HUDEP-2 (cell line): ENCODE measurements at regions not wholly inside any gene's neighbourhood (a gene's known extent, or its start where the extent isn't known, plus 50 kb on each side); places are given as distances from the start of the nearest gene placed in this dataset.
A peak's percentile ranks its signal among the peaks of the same experiment; 100 is the strongest.

ENCODE experiments used
- DNase-seq, 76 experiments: peaks; one replicate each; lab custom pipeline; 2025; ENCODE audit not compliant: unreplicated experiment in 76 of 76; lab: John Stamatoyannopoulos, UW

DNA sequence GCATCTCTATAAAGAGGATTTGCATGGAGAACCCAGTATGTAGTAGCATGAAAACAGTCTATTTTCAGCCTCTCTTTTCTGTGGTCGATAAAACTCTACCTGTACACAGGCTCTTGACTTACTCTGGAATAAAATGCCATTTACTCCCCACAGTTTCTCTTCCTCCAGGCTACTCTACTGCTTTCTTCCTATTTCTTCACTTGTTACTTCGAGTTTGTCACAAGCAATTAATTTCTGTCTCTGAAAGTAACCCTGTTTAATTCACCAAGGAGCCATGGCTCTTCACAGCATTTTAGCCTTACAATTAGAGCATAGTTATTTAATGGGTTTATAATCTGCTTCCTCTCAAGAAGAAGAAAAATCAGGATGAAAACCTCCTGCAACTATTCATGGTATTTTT lies 472.9 kb upstream of the PRKX start:
- DNase-seq: no peak

DNA sequence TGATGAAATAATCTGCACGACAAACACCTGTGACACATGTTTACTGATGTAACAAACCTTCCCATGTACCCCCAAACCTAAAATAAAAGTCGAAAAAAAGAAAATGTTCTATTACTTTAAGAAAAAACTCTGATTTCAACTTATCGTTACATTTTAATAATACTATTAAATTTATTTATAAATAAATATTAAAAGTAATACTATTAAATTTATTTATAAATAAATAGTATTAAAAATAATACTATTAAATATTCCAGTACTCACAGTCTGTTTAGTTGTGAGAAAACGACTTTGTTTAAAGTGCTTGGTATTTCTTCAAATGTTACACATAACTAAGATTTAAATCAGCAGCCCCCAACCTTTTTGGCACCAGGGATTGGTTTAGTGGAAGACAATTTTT lies 471.6 kb upstream of the PRKX start:
- DNase-seq: no peak

DNA sequence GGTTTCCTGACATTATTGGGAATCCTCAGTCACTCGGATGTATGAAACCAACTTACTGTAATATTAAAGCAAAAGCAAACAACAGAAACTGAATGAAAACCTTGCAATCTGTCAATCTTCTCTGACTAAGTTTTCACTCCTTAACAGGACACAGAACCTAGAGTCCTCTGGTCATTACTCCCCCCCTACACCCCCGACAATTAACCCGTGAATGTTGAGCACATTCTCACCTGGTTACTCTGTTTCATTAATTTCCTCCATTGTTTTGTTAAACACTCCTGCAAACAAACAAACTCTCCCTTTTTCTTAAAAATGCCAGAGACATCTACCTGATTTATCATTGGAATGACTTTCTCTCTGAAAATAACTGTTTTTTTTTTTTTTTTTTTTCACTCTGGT lies 469.0 kb upstream of the PRKX start:
- no peak for DNase-seq

DNA sequence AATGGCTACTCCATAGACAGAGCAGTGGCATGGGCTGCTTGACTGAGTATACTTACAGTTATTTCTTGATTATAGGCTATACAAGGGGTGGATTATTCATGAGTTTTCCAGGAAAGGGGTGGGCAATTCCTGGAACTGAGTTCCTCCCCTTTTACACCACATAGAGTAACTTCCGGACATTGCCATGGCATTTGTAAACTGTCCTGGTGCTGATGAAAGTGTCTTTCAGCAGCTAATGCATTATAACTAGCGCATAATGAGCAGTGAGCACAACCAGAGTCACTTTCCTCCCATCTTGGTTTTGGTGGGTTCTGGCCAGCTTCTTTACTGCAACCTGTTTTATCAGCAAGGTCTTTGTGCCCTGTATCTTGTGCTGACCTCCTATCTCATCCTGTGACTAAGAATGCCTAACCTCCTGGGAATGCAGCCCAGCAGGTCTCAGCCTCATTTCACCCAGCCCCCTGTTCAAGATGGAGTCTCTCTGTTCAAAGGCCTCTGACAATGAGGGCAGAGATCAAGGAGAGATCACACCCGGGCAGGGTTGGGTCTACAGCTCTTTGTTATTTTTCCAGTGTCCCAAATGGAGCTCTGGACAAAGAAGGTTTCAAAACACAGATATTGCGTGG lies 468.4 kb upstream of the PRKX start:
- no peak for DNase-seq

DNA sequence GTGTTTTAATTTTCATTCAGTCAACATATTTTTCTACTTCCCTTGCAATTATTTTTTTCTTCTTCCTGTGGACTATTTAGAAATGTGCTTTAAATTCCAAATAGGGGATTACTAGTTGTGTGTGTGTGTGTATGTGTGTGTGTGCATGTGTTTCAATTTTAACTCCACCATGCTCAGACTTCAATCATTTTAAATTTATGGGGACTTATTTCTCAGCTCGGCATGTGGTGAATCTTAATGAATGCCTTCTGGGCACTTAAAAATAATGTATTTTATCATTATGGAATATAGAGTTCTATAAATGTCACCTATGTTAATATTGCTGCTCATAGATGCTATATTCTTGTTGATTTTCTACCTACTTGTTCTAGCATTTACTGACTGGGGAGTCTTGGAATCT lies 465.6 kb upstream of the PRKX start:
- no peak for DNase-seq

DNA sequence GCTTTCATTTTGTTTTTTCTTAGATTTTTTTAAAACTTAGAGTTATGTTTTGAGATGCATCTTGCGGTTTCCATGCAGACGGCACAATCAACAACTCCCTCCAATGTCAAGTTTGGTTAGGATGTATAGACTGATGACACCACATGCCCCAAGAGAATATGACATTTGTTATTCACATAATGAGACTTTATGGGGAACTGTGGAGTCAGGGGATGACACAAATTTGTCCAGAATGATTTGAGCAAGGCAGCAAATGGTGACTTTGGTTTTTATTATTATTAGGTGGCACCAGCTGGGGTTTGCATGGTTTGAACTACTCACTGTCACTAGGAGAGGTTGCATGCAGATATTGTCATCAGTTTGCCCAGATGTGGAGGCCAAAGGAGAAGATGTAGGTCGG lies 461.8 kb upstream of the PRKX start:
- DNase-seq: no peak

DNA sequence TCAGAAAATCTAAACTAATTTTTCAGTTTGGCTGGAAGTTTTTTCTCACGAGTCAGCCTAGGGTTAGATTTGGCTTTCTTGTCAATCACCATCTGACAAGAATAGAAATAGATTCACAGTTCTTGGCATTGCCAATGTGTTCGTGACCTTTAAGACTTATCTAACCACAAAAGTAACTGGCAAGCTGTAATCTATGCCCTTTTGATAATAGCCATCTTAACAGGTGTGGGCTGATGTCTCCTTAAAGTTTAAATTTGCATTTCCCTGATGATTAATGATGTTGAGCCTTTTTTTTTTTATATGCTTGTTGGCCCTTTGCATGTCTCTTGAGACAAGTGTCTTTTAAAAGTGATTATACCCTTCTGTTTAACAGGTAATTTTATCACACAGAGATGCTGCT lies 460.3 kb upstream of the PRKX start:
- peak in 1 of 76 experiments; percentile 0 for DNase-seq

DNA sequence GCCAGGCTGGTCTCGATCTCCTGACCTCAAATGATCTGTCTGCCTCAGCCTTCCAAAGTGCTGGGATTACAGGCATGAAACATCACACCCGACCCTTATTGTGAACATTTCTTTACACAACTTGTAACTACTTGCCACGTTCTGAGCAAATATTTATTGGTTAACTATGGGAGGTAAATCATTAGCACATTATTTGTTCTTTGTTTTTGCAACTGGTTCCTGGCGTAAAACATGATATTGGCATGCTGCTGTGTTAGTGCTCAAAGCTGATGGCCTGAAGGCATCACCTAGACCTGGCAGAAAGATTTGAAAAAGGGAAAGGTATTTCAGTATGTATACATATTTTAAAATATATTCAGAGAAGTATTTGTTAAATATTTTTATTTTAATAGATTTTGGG lies 438.3 kb upstream of the PRKX start:
- no peak for DNase-seq

DNA sequence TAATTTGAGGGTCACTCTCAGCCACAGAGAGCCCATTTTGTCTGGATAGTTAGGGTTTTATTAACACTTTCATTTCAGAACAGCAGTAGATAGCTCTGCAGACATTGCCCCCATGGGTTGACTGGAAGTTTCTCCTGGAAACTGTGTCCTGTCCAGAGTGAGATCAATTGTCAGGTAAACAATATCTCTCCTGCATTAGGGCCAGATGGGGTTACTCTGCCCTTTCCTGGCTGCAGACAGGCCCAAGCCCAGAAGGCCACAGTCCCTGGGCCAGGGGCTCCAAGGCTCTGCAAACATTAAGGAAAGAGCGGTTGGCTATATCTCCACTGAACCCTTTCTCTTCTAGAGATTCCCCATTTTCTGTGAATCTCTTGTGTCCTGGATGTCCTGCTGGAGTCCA lies 436.8 kb upstream of the PRKX start:
- no peak for DNase-seq

DNA sequence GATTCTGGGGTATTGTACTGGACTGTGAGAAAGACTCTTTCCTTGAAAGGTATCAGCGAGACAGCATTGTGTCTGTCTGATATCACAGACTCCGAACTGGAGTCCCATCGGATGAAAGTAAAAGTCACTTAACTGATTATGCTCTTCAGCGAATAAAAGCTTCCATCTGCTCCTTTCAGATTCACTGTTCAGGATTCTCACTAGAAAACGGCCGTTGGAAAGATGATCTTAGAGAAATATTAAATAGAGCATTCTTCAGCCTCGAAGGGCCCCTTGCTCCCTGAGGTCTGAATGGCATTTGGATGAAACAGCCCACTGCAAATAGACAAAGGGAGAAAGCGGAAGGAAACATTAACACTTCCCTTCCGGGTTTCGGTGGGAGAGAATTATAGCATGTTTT lies 416.2 kb upstream of the PRKX start:
- DNase-seq: no peak

DNA sequence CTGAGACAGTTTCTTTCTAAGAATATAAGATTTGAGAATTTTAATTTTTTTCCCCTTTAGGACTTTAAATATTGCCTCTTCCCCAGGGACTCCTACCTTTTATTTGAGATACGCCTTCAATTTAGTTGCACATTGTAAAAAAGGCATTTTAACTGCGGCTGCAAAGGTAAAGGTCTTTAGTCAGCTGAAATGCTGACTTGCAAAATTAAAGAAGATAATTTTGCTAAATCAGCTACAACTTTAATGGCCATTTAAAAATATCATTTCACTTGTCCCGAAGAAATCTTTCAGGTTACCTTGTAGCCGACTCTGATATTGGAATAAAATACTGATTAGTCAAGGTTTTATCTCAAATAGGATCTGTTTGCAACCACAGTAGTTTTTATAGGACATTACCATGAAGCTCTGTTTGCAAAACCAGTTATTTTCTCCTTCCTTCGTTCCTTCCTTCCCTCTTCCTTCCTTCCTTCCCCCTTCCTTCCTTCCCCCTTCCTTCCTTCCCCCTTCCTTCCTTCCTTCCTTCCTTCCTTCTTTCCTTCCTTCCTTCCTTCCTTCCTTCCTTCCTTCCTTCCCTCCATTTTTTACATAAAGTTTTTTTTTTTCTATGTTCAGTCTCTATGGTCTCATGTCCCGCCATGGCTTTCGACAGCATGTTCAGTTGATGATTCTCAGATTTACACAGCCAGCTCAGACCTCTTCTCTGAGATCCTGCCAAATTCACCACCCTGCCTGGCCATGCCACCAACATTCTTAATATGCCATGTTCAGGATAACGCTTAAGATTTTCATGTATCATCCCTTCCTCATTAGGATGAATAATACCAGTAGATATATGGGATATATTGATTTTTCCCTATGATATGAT lies 405.4 kb upstream of the PRKX start:
- no peak for DNase-seq

DNA sequence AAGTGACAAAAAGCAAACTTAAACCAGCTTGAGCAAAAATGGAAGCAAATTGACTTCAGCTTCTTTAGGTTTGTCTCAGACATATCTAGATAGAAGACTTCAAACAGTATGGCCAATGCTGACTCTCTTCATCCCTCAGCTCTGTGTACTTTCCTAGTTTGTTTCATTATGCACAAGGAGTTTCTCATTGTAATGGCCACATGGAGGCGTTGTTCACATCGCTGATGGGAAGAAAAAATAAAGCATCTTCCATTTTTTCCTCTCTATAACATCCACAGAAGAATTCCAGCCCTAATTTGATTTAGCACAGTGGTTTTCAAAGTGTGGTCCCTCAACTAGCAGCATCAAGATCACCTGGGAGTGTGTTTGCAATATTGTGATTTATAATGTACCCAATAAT lies 397.5 kb upstream of the PRKX start:
- DNase-seq: no peak

DNA sequence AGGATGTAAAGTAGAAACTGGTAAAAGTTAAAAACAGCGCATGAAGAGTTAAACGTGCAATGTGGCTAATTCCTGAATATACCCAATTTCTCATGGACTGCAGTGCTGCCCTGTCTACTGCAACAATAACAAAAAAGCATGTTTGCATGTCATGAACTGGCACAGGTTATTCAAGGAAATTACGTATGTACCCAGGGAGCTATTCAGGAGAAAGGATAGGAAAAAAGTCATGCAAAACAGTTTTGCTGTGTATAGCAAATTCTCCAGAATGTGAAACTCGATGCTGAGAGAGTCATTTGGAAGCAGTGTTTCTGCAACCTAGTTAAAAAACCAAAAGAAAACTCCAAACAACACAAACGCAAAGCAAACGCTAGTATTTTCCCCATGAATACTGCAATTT lies 381.5 kb upstream of the PRKX start:
- no peak for DNase-seq

DNA sequence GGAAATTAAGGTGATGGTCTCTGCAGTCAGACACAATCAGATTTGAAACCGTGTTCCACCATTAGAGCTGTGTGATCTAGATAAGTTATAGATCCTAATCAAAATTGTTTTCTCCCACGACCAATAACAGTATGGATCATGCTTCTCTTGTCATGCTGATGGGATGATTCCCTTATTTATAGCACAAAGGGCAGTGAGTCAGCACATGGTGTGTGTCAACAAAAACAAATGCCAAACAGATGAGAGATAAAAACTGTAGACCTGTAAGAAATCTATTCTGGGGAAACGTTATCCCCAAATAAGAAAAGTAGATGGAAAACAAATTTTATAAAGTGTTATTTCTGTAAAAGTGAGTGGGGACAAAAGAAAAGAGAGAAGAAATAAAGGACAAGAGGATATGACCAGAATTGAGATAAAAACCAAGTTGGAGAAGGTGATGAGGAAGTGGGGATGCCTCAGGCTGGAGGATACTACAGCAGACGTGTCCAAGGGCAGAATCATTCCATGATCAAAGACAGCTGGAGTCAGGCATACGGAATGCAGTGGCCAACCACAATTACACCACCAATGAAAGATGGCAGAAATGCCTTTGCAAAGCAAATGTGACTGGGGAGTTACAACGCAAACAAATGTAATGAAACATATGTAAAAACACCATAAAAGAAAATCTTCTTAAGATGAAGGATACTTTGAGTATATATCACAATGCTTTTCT lies 377.8 kb upstream of the PRKX start:
- no peak for DNase-seq

DNA sequence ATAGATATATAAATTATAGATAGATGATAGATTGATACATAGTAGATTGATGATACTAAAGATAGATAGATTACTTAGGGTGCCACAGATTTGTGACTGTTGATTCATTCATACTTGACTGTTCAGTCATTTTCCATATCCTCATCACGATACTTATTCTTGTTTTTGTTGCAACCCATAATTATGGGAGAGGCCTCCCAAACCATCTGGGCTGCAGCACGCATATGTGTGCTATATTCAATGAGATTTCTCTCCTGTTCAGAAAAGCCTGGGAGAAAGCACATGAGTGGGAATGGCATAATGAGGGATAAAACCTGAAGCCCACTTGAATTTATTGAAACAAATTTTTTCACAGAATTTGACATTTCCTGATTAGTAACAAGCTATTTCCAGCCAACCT lies 346.4 kb upstream of the PRKX start:
- DNase-seq: no peak

DNA sequence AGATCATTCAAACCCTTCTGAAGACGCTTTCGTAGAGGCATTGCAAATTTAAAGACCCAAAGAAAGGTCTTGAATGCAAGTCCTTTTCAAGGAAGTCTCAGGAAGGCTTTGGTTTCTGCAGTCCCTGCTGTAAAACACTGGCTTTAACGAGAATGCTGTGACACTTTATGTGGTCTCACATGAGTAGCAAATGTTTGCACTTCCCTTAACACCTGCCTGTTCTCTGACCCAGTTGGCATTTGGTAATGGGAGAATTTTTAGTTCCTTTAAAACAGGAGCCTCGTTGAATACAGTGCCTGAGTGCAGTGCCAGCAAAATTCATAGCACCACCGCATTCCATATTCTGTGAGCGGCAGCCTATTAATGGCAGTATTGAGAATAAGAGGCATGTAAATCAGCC lies 330.5 kb upstream of the PRKX start:
- no peak for DNase-seq

DNA sequence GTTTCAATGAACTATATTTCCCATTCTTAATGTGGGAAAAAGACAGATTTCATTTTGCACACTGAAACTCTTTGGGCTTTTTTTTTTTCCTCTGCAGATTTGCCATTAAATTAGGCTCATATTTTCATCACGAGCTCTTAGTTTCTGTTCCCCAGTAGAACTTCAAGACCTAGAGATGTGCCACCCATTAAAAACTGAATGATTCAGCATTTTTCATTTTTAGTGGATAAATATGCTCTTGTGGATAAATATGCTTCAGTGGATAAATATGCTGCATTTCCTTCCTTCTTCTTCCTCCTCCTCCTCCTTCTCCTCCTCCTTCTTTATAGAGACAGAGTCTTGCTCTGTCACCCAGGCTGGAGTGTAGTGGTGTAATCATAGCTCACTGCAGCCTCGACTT lies 322.4 kb upstream of the PRKX start:
- no peak for DNase-seq

DNA sequence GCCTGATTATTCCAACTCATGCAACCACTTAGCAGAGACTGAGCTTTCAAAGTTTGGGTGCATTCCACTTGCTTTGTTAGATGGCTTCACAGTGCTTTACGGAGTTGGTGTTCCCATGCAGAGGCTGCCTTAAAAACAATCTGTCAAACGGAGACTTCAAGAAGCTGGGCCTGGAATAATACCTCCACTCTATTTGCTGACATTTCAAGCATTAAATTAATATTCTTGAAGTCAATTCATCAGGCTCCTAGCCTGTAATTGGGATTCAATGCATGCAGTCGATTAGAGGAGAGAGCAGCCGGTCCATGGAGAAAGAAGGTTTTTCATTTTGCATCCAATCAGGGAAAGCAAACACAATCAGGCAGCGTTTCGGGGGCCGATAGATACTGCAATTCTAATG lies 314.7 kb upstream of the PRKX start:
- no peak for DNase-seq

DNA sequence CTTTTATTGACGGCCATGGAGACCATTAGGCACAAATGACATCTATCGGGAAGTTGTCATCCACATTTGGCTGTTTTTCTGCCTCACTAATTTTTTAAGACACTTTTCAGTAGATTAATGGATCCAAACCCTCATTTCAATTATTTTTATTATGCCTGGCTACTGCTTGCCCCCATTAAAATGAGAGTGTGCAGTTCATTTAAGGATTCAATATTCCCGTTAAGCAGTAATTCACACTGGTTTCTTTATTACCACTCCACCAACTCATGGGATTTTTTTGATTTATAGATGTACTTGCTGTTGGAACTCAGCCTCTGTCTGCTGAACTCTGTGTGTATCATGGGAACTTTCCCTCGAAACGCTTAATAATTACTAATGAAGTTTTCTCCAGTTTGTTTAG lies 291.8 kb upstream of the PRKX start:
- DNase-seq: no peak

DNA sequence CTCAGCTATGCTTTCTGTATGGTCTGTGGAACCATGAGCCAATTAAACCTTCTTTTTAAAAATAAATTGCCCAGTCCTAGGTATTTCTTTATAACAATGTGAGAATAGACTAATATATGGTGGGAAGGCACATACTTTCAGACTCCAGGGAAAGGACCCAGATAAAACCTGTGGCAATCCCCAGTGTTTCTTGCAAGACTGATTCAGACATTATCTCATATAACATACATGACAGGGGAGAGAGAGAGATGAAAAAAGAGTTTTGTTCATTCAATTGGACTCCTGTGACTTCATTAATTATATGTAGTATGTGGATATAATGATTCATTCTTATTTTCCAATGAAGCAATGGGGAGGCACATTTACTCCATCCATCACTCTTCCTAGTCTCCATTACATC lies 291.4 kb upstream of the PRKX start:
- DNase-seq: no peak

DNA sequence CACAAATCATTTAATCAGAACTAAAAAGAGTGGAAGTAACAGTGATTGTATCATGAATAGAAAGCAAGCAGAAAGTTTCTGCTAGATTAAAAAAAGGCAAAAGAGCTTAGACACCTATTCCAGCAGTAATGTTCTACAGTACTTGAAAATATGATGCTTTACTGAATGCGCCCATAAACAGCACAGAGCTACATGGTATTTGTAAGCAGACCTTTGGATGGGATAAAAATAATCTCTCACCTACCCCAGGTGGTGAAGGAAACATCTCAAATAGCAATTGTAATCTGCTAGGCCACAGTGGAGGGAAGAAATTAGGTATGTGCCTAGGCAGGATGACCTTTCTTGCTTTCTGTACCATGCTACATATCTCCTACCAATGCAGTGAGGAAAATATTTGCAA lies 280.9 kb upstream of the PRKX start:
- no peak for DNase-seq

DNA sequence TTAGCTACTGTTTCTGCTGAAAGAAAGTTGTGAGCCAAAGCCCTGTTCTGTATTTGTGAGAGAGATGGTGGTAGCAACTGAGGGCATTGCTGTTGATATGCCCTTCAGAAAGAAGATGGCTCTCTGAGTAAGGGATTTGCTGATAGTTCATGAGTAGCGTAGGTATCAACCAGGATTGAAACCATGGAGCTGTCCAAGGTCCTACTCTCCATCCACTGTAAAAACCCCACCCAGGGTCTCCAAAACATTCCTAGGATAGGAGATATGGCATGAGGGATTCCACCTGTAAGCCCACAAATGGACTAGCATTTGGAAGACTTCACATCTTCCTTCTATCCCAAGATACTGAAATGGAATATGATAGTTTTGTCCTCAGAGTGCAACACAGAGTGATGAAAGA lies 277.1 kb upstream of the PRKX start:
- no peak for DNase-seq
